ENCODE measurements at regions not wholly inside any gene's neighbourhood (a gene's known extent, or its start where the extent isn't known, plus 50 kb on each side); places are given as distances from the start of the nearest gene placed in this dataset.

DNA sequence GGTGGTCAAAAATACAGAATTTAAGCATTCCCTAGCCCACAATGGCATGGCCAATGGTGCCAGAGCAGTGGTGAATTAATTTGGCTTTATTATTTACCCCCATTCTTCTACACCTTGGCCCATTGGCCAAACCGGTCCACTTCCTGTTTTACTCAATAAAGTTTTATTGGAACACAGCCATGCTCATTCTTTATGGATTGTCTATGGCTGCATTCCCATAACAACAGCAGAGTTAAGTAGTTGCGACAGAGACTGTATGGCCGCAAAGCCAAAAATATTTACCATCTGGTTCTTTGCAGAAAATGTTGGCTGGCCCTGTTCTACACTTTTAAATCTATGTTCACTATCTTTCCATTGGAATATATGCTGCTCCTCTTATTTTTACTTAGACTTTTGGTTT is 130.3 kb upstream of the CCDC68 start:
- no peak for DNase-seq

DNA sequence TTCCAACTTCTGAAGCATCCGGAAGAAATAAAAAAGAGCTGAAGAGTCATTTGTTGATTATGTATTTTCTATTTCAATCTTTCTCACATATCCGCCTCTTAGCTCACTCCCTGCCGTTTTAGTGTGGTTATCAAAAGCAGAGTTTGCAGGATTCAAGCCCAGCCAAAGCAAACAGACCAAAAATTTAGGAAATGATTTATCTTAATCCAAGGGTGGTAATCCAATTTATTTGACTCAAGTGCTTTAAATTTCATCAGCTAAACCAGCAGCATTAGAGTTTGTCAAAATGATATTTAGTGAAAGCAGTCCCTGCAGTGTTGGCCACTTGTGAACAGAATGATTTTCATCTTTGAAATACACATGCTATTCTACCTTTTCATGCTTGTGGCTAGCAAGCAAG is 129.3 kb upstream of the CCDC68 start:
- DNase-seq, result no peak

DNA sequence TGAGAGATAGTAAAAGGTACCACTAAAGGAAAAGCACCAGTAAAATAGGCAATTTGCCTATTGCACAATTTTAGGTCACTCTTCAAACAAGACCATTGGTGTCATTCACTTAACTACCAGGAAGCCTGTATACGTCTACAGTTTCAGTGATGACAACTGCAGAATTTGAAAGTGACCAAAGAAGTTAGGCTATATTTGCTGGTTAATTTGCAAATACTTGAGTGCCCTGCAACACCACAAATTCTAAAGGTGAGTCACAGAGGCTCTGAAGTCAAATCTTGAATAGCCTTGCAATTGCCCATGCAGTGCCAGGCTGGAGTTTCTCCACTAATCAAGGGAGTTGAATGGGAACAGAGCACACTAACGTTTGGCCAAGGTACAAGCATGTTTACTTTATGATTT is 128.7 kb upstream of the CCDC68 start:
- no peak for DNase-seq

DNA sequence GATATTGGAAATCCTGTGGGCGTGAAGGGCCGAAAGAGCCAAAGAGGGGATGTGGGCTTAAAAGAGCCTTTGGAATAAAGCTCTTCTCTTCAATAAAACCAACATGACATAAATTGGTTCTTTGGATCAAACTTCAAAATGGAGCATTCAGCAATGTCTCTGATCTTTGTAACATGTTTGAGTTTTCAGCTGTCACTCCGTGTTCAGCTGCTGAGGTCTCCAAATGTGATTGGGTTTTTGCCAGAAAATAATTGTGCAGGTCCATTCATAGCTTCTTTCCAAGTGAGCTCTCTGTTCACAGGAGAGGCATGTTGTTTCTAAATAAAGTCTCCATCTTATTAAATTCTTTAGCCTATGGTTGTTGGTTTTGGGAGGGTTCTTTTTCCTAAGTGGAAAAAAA is 127.6 kb upstream of the CCDC68 start:
- no peak for DNase-seq

DNA sequence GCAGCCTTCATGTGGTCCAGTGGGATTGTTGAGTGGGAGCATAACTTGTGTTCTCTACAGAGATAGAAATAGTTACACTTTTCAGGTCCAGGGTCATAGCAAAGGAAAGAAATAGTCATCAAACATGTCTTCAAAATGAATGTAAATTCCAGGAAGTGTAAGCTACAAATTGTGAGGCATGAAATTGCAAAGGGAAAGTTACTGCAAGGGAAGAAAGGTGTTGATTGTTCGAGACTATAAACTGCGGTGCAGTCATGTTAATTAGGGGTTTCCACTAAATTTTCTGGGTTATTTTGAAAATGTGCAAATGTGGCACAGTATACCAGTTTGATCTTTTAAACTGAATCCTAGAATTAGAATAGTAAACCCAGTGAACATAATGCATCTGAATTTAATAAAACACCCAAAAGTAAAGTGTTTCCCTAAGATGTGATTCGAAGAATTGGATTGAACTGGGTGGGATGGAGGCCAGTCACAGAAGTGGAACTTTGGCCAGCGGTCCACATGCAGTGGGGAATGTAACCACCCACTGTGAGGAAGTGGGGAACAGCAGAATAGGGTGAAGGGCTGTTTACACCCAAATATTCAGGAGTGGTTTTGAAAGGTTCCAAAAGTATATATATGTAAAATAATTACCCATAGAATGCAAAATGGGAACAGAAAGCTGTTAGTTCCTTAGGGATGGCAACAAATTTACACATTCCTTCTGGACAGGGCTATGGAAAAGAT is 126.5 kb upstream of the CCDC68 start:
- DNase-seq, result no peak

DNA sequence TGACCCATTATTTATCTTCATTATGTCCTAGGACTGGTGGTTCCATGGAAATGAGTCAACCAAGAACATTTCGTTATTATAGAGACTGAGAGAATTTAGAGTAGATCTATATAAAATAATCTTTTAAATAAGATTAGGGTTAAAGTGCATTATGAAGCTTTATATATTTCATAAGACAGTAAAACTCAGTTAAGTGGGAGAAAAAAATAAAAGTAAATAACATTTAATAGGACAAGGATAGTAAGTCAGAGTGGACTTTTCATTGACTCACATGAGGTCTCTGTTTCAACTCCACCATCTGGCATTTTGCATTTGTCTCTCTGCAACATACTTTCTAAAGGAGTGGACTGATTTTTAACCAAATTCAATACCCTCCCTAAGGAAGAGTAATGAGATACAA is 125.3 kb upstream of the CCDC68 start:
- no peak for DNase-seq

DNA sequence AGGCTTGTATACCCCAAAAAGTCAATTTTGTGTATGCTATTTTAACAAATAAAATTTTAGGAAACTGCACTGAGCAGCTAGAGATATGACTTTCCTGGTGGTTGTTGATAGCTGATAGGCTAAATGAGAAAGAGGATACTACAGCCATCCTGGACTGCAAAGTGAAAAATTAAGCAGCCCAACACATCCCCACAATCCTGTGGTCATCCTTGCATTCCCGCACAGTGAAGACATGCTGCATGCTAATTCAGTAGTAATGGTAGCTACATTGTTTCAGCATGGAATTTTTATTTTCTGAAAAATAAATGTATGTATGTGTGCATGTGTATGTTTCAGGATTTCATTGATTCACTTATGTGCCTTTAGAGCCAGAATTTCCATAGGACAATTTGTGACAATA is 124.2 kb upstream of the CCDC68 start:
- no peak for DNase-seq

DNA sequence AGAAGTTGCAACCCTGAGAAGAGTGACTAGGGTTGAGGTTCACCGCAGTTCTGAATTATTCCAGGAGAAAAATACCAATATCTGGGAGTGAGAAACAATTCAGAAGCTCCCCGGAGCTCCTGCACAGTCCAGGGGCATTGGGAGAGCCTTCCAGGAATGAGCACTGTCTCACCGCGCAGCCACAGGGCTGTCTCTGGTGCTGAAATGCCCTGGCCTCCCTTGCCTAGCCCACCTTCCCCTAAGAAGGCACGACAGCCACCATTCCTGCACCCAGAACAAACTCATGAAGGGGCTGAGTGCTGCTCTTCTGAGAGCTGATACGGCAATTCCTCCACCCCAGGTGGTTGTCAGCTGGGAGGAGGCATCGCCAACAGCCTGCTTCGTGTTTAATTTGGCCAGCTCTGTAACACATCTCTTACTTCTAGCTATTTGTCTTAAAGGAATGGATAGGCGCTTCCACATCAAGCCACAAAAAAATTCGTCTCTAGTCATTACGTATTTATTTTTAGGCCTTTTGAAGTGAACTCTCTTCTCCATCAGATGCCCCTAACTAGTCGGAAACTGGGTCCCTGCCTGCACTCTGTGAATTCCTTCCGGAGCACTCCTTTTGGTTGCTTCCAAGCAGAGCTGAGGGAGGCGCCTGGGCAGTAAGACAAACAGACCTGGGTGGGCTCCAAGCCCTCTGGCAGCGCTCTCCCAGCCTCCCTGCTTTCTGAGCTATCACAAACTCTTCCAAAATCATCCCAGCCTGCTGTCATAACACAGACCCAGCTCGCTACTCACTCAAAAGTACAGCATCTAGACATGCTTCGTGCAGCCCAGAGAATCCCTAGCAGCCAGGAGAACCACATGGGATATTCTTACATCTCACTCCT is 120.5 kb upstream of the CCDC68 start:
- no peak for DNase-seq

DNA sequence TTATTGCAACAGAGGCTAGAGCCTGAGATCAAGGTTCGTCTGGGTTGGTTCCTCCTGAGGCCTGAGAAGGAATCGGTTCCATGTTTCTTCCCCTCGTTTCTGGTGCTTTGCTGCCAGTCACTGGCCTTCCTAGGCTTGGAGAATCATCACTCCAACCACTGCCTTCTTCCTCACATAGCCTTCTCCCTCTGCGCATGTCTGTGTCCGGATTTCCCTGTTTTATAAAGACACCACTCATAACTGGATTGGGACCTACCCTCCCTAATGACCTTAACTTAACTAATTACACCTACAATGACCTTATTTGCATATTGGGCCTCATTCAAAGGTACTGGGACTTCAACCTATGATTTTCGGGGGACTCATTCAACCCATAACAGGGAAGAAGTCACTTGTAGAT is 119.8 kb upstream of the CCDC68 start:
- no peak for DNase-seq

DNA sequence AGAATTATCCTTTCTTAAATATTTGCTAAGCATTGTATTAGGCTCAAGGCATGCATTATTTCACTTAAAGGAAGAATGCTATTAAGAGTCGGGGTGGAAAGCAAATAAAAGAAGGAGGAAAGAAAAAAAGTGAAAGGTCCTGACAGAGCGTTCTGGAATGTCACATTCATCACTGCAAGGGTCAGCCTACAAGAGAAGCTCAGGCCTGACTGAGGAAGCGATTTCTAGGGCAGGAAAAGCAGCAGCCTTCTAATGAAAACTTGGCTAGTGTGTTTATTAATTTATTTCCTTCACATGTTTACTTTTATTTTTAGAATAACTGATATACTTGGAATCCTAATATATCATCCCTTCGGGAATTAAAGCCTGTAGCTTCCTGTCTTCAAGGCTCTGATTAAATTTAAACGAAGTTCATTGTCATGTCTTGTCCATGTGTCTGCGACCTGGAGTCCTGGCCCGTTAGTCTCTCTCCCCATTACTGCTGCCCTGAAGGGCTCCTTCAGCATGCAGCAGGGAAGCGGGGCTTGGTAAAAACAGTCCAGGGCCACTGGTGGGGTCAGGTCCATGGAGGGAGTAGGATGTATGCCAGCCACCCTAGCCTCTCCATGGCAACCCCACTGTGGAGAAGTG is 119.2 kb upstream of the CCDC68 start:
- no peak for DNase-seq

DNA sequence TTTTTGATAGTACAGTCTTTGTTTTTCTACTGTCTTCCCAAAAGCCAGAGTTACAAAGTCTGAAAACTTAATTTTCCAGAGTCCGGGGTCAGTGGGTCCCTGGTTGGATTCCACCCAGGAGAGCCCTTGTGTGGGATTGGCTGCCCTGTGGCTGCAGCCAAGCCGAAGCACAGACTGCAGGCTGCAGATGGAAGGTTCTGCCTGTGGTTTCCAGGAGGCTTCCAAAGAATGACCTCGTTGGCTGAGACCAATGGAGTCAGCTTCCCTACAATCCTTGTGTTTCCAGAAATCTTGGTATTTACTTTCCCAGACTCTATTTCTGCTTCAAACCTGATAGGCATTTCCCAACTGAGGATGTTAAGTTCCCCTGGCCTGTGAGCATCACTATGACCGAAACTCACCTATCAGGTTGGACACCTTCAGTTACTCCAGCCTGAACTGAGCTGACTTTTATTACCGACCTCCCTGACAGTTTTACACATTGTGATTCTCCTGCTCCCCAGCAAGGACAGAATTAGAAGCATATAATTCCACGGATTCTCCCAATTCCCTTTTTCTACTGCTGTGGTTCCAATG is 117.5 kb upstream of the CCDC68 start:
- no peak for DNase-seq

DNA sequence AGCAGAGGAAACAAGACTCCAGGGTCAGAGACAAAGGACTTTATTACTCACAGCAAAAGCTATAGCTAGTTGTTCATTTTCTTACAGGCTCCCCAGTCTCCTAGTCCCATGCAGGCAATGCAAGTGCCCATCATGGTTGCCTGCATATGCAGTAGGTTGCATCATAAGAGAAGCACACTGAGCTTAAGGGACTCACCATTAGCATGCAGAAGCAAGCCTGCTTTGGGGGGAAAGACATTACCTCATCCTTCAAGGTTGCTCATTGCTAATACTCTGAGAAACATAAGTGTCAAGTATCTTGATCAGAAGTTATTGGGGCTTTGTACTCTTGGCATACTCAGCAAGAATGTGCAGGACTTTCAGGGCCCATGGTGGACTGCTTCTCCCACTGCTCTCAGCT is 114.6 kb upstream of the CCDC68 start:
- no peak for DNase-seq

DNA sequence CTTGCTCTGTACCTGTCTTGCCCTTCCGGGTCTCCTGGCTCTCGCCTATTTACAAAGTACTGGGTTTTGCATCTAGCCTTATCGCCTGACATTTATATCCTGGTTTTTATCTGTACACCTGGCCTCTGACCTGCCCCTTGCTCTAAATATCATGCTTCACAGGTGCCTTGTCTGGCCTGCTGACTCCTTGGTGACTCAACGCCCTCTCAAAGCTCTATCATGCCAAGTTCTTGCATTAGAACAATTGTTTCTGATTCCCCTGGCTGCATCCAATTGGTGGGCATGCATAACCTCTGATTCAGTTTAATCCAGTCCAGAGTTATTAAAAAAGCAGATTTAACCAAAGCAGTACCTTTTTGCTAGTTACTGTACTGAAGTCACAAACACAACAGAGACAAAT is 113.9 kb upstream of the CCDC68 start:
- no peak for DNase-seq

DNA sequence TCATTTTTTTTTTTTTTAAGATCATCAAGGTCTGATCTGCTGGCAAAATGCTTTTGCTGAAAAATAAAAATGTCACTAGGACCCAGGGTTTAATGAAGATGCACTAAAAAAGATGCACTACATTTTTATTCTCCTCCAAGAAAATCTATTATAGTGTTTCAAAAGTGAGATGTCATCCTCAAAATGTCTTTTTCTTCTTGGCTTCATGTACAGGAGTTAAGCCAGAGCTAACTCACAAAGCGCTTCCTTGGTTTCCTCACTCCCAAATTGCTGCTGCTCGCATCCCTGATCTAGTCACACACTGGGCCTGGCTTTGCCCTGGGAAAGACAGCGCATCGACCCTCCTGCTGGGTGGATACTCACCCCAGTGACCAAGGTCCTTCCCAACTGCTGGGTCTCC is 113.4 kb upstream of the CCDC68 start:
- DNase-seq, result no peak

DNA sequence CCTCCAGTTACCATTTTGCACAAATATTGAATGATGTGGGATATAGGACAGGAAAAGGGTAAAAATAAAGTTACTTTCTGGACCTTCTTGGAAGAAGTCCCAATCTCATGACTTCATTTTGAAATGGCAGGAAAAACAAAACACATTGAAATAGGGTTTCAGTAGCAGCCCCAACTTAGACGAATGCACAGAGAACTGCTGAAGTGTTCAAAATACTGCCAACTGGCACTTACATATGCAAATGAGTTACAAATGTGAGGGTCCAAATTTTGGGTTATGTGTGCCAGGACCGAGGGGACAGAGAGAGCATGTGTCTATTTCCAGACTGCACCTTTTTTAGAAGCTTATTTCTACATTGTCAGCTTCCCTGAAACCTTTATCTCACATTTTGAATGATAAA is 112.9 kb upstream of the CCDC68 start:
- DNase-seq, result no peak

DNA sequence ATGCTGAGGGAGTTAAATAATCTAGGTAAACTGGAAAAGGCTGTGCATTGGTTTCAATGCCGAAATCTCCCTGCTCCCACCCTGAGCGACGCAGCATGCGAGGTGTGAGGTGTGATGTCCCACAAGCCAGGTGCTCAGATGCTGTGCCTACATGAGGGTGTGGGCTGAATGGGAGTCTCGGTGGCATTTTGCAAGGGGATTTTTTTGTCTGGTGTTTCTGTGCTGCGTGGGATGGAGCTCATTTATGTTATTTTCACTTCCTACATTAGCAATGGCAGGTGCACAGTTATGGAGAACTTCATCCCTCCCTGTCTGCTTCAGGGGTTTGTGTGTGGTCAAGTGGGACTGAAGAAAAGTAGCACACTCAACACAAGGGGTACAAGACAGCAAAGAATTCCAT is 110.2 kb upstream of the CCDC68 start:
- DNase-seq, result no peak

DNA sequence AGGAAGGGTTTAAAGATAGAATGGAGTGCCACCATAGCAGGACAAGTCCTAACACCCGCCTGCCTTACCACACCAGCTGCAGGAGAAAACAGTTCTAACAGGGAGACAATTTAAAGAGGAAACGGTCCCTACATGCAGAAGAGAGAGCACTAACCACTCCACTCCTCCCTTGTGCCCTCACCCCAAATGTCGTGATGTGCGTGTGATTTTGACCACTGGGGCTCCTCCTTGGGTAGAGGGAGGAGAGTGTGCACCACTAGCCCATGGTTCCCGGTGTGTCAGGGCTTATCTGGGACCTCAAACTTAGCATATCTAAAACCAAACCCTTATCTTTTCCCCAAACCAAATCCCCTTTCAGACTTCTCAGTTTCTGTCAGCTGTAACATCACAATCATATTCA is 105.5 kb upstream of the CCDC68 start:
- DNase-seq, result no peak

DNA sequence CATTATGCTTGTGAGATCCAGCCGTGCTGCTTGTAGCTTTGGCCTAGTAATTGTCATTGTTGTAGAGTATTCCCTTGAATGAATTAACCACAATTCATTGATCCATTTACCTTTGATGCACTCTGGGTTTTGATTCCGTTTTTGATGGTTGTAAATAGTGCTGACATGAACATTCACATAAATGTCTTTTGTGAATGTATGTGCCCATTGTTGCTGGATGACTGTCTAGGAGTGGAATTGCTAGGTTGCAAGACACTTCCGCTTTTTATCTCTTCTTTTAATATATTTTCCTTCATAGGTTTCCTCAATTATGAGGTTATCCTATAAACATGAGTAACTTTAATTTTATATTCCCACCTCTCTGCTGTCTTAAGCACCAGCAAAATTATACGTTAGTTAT is 104.8 kb upstream of the CCDC68 start:
- no peak for DNase-seq

DNA sequence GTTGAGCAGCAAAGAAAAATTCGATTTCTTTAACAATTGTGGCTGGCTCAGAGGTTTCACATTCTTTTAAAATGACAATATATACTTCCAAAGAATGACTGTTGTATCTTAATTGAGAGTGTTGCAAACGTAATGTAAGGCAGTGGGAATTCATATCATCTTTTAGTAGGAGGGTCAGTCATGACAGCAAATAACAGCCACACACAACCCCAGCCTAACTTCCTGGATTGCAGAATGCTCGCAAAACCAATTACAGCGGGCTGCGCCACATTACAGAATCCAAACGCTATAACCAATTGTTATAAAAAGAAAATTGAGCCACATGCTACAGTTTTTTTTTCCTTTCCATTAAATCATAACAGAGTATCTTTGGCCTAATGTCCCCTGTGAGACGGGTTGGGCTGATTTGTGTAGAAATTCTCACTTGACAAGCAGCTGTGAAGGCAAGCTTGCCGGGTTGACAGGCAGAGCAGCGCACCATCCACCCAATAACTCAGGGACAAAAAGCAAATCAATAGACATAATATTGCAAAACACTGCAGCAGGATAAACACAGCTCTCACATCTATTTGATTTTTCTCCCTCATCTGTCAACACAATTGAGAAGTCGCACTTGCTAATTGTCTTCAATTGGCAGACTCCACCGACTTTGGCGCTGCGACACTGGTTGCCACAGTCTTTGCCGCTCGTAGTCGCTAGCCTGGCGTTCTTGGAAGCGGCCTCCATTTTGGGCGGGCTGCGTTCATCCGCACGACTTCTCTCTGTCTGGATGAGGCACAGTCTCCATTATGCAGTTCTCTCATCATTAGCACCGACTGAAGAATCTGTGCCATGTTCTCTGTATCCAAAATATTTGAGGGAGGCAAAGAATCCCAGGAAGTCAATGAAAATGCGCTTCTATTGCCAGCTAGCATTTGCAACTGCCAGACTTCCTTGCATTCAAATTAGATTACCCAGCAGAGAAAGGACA is 95.0 kb upstream of the CCDC68 start:
- no peak for DNase-seq

DNA sequence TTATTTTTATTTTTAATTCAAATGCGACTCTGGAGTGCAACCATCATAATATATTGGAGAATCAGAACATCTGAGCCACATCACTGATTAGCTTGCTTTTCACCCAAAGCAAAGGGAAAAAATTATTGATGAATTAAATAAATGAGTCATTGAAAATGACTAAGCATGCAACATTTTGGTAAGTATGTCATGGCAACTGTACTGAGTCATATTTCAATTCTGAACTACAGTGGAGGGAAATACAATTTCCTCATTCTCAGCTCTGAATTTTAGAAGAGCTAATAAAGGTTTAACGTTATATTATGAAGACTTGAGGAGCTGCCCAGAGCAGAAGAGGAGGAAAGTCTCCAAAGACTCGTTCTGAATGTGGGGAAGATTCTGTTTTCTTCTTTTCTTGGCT is 89.6 kb upstream of the CCDC68 start:
- DNase-seq, result no peak

DNA sequence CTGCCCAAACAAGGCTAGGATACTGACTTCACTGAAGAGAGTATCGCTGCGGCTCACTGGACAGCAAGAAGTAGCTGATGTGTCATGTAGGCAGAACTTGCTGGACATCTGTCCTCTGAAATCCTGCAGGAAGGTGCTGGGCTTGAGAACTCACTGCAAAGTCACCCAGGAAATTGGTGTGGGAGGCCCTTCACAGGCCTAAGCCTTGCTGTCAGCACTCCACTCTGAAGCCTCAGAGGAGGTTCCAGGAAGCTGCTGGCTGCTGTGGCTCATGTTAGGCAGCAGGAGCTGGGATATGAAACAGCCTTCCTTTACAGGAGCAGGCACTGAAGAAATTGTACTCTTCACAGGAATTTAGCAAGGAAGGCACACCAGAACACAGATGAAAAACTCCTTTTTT is 88.3 kb upstream of the CCDC68 start:
- no peak for DNase-seq

DNA sequence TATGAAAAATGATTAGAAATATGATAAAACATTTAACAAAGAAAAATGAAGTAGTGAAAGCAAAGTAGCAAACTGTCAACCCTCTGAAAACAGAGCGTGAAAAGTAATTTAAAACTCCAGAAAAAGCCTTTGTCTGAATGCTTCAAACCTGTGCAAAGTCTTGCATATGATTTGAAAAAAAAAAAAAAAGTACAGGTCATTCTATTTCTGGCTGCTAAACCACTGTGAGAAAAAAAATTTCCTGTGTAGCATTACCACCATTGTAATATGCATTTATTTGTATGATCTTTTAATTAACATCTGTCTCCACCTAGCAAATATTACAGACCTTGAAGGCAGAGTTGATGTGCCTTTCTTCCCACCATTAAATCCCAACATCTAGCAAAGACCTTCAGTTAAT is 82.1 kb upstream of the CCDC68 start:
- no peak for DNase-seq

DNA sequence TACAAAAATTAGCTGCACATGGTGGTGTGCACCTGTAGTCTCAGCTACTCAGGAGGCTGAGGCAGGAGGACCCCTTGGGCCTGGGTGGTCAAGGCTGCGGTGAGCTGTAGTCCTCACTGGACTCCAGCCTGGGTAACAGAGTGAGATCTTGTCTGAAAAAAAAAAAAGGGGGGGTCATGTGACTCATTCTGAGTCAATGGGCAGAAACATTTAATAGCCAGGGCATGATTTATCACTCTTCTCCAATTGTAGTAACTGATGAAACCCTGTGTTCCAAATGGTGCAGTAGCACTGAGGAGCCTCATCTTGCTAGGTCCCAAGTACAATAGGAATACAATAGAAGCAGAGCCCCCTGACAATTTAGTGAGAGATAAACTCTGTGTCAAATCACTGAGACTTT is 78.9 kb upstream of the CCDC68 start:
- DNase-seq, result no peak
